HepG2 (cell line): ENCODE measurements at regions not wholly inside any gene's neighbourhood (a gene's known extent, or its start where the extent isn't known, plus 50 kb on each side); places are given as distances from the start of the nearest gene placed in this dataset.

Experiments used
- JUND ChIP-seq: sonication (generic); formaldehyde crosslinking; IDR thresholded peaks from 2 replicates; pipeline ENCODE4 v1.8.0; 2022; ENCODE audit warnings: mild to moderate bottlenecking, missing genetic modification reagents
- MAX ChIP-seq: IDR thresholded peaks from 2 replicates; pipeline ENCODE4 v1.6.1; 2012; ENCODE audit warnings: inconsistent platforms

DNA sequence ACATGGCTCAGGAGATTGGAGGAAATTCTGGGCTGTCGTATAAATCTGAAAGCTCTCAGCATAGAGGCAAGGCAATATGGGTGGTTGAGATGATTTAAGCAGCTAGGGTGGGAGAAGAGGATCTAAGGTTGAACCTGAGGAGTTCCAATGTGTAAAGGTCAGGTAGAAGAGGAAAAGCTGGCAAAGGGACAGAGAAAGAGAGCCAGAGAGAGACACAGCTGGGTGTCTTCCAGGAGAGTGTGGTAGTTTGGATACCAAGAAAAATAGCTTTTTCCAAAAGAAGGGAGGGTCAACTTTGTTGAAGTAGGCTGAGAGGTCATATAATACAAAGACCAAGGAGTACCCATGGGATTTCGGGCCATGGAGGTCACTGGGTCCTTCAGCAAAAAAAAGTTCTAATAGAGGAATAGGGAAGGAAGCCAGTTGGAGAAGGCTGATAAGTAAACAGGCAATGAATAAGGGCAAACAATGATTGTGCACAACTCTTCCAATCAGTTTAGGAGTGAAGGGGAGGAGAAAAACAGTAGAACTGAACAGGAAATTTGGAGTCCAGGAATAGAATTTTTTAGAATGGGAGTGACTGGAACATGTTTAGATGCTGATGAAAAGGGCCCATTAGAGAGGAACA lies 135.1 kb downstream of the QRSL1 start:
- TF ChIP-seq JUND (CRISPR knock-in tag) = no peak
- no peak for TF ChIP-seq MAX
